ENCODE measurements at regions not wholly inside any gene's neighbourhood (a gene's known extent, or its start where the extent isn't known, plus 50 kb on each side); places are given as distances from the start of the nearest gene placed in this dataset.

GRCh38 chr7:109497053-109497452 is 927.4 kb downstream of the DNAJB9 start:
- Histone ChIP-seq H3K27ac (no peak overlapping the region), H3K9ac (no peak overlapping the region), H3K27me3 (ENCODE audit: control insufficient read depth, insufficient read depth, low read length) (no peaks in the 10 kb centered on the region), H3K4me2 (ENCODE audit: low read length) (no peak overlapping the region), H3K4me1 (no peaks in the 10 kb centered on the region), H2AFZ (no peak overlapping the region), H3K4me3 (ENCODE audit: low read depth, low read length) (no peak overlapping the region), H3K9me3 (ENCODE audit: control insufficient read depth, low read length) (no peaks in the 10 kb centered on the region), H3K79me2 (no peaks in the 10 kb centered on the region), H3K36me3 (ENCODE audit: control insufficient read depth, insufficient read depth, low read length) (no peaks in the 10 kb centered on the region)
- no peak for TF ChIP-seq CTCF (IDR thresholded peaks at IDR 0.05)

GRCh38 chr7:109498131-109498530 is 928.5 kb downstream of the DNAJB9 start:
- no peak overlapping the region for H3K9ac ChIP-seq
- no peak overlapping the region for H3K27ac ChIP-seq
- H3K27me3 ChIP-seq (ENCODE audit: control insufficient read depth, insufficient read depth, low read length): no peaks in the 10 kb centered on the region

GRCh38 chr7:109503421-109503820 is 933.7 kb downstream of the DNAJB9 start:
- H3K9me3 ChIP-seq (ENCODE audit: control insufficient read depth, low read length): no peaks in the 10 kb centered on the region
- no peak overlapping the region for H2AFZ ChIP-seq
- no peak overlapping the region for H3K4me2 ChIP-seq (ENCODE audit: low read length)
- no peaks in the 10 kb centered on the region for H3K36me3 ChIP-seq (ENCODE audit: control insufficient read depth, insufficient read depth, low read length)
- no peak overlapping the region for H3K4me3 ChIP-seq (ENCODE audit: low read depth, low read length)
- TF ChIP-seq CTCF (IDR thresholded peaks at IDR 0.05): no peak
- H3K9ac ChIP-seq: no peak overlapping the region
- no peak overlapping the region for H3K27ac ChIP-seq
- H3K79me2 ChIP-seq: no peaks in the 10 kb centered on the region
- no peaks in the 10 kb centered on the region for H3K4me1 ChIP-seq
- no peaks in the 10 kb centered on the region for H3K27me3 ChIP-seq (ENCODE audit: control insufficient read depth, insufficient read depth, low read length)

More at GRCh38 chr7:109498131-109498530, 928.5 kb downstream of the DNAJB9 start:
- no peaks in the 10 kb centered on the region for H3K36me3 ChIP-seq (ENCODE audit: control insufficient read depth, insufficient read depth, low read length)
- no peak overlapping the region for H2AFZ ChIP-seq
- no peaks in the 10 kb centered on the region for H3K4me1 ChIP-seq
- no peak overlapping the region for H3K4me3 ChIP-seq (ENCODE audit: low read depth, low read length)
- TF ChIP-seq CTCF (IDR thresholded peaks at IDR 0.05): no peak
- H3K4me2 ChIP-seq (ENCODE audit: low read length): no peak overlapping the region
- no peaks in the 10 kb centered on the region for H3K9me3 ChIP-seq (ENCODE audit: control insufficient read depth, low read length)
- no peaks in the 10 kb centered on the region for H3K79me2 ChIP-seq

- Histone ChIP-seq H3K27ac (no peak overlapping the region), H3K4me1 (no peaks in the 10 kb centered on the region), H3K9ac (no peak overlapping the region), H3K79me2 (no peaks in the 10 kb centered on the region), H2AFZ (no peak overlapping the region), H3K27me3 (ENCODE audit: control insufficient read depth, insufficient read depth, low read length) (no peaks in the 10 kb centered on the region), H3K36me3 (ENCODE audit: control insufficient read depth, insufficient read depth, low read length) (no peaks in the 10 kb centered on the region), H3K4me3 (ENCODE audit: low read depth, low read length) (no peak overlapping the region), H3K9me3 (ENCODE audit: control insufficient read depth, low read length) (no peaks in the 10 kb centered on the region), H3K4me2 (ENCODE audit: low read length) (no peak overlapping the region)
- TF ChIP-seq CTCF (IDR thresholded peaks at IDR 0.05): no peak
These were observed 952.9 kb downstream of the DNAJB9 start for GRCh38 chr7:109522585-109522984.

DNA sequence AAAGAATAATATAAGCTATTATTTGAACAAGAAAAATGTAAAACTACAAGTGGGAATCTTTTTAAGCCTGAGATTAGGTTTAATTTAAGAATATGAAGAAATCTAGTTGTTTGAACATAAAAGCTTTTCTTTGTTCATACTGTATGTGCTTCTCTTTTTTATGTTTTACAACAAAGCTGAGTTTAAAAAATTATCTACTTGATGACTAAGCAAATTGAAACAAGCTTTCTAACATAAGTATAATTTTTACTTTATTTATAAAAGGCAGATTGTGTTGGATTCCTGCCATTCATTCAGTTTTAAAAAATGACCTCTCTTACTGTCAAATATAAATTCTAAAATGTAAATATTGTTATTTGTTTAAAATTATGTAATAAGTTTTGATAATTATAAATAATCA is 958.2 kb downstream of the DNAJB9 start:
- Histone ChIP-seq H3K79me2 (no peaks in the 10 kb centered on the region), H3K4me2 (ENCODE audit: low read length) (no peak overlapping the region), H3K9me3 (ENCODE audit: control insufficient read depth, low read length) (no peaks in the 10 kb centered on the region), H3K27ac (no peak overlapping the region), H3K9ac (no peak overlapping the region), H2AFZ (no peak overlapping the region), H3K4me3 (ENCODE audit: low read depth, low read length) (no peak overlapping the region), H3K27me3 (ENCODE audit: control insufficient read depth, insufficient read depth, low read length) (no peaks in the 10 kb centered on the region), H3K36me3 (ENCODE audit: control insufficient read depth, insufficient read depth, low read length) (no peaks in the 10 kb centered on the region), H3K4me1 (no peaks in the 10 kb centered on the region)
- TF ChIP-seq CTCF (IDR thresholded peaks at IDR 0.05): no peak
